BLaER1 (cell line): ENCODE measurements at regions not wholly inside any gene's neighbourhood (a gene's known extent, or its start where the extent isn't known, plus 50 kb on each side); places are given as distances from the start of the nearest gene placed in this dataset.

ENCODE experiments used
- H3K27ac ChIP-seq: shearing (Covaris generic); formaldehyde crosslinking; 2 replicates; pipeline ENCODE4 v1.8.1; 2022
- H3K27me3 ChIP-seq: shearing (Covaris generic); formaldehyde crosslinking; 2 replicates; pipeline ENCODE4 v1.8.1; 2022
- H3K36me3 ChIP-seq: shearing (Covaris generic); formaldehyde crosslinking; 2 replicates; pipeline ENCODE4 v1.8.1; 2022
- H3K4me1 ChIP-seq: shearing (Covaris generic); formaldehyde crosslinking; 2 replicates; pipeline ENCODE4 v1.8.1; 2022
- H3K4me2 ChIP-seq: shearing (Covaris generic); formaldehyde crosslinking; 2 replicates; pipeline ENCODE4 v1.8.1; 2022
- H3K4me3 ChIP-seq: shearing (Covaris generic); formaldehyde crosslinking; 2 replicates; pipeline ENCODE4 v1.8.1; 2022
- H3K9ac ChIP-seq: shearing (Covaris generic); formaldehyde crosslinking; 2 replicates; pipeline ENCODE4 v1.8.1; 2022
- H3K9me3 ChIP-seq: shearing (Covaris generic); formaldehyde crosslinking; 2 replicates; pipeline ENCODE4 v1.8.1; 2022
- H4K20me1 ChIP-seq: shearing (Covaris generic); formaldehyde crosslinking; 2 replicates; pipeline ENCODE4 v1.8.1; 2022
- Cebpa-rat ChIP-seq: shearing (Covaris generic); IDR thresholded peaks from 2 replicates; pipeline ENCODE4 v1.8.1; 2022

- no peaks in the 10 kb centered on the region for H3K27me3 ChIP-seq
- H3K9me3 ChIP-seq = no peaks in the 10 kb centered on the region
- H3K27ac ChIP-seq = no peak overlapping the region
- no peak overlapping the region for H3K9ac ChIP-seq
- peaks cover 14% of the 10 kb centered on the region; the same call in 1 of the 2 replicates for H3K4me1 ChIP-seq
- H3K4me3 ChIP-seq = no peak overlapping the region
- TF ChIP-seq Cebpa-rat = no peak
- H4K20me1 ChIP-seq = no peaks in the 10 kb centered on the region
- no peaks in the 10 kb centered on the region for H3K36me3 ChIP-seq
- H3K4me2 ChIP-seq = no peak overlapping the region
Measured at GRCh38 chr2:19575641-19576040, 217.2 kb upstream of the OSR1 start.

DNA sequence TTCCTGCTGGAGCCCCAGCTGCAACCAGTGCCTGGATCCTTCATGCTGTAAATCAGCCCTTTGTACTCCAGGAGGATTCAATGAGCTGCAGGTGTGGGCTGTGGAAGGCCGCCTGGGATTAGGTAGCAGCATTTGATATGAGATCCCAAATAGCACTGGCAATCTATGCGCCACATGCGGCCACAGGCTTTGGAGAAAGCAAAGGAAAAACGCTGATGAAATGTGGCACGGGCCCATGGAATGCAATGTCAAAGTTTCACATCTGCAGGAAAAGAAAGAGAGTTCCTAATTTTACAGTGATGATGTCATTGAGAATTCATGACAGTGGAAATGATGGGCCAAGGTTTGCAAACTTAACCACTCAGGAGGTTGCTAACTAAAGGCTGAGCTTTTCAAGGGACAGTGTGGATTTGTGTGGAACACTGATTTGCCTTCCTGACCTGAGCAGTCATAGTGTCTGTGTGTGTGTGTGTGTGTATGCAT is 216.4 kb upstream of the OSR1 start:
- Histone ChIP-seq H3K27ac (no peak overlapping the region), H3K4me3 (no peak overlapping the region), H3K9ac (no peak overlapping the region), H3K4me1 (peaks cover 8% of the 10 kb centered on the region; the same call in 1 of the 2 replicates), H3K27me3 (no peaks in the 10 kb centered on the region), H3K9me3 (no peaks in the 10 kb centered on the region), H3K4me2 (no peak overlapping the region), H3K36me3 (no peaks in the 10 kb centered on the region), H4K20me1 (no peaks in the 10 kb centered on the region)
- TF ChIP-seq Cebpa-rat = no peak

DNA sequence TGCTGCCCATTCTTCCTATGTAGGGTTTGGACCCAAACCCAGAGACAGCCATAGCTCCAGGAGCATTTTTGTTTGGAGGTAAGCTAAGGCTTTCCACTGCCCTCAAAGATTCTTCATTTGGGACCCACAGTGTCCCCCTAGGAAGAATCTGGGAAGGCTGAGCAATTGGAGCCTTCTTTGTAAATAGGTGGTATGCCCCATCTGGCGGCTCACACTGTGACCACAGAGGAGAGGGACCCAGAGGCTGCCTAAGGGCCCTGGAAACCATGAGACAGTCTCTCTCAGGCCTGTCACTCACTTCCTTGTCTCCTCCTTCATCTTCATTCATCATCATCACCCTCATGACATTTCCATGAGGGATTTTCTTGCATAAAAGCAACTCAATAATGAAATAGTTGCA is 215.4 kb upstream of the OSR1 start:
- Histone ChIP-seq H3K4me3 (no peak overlapping the region), H3K9ac (no peak overlapping the region), H3K27me3 (no peaks in the 10 kb centered on the region), H3K36me3 (no peaks in the 10 kb centered on the region), H4K20me1 (no peaks in the 10 kb centered on the region), H3K4me1 (peaks cover 5% of the 10 kb centered on the region; the same call in 1 of the 2 replicates), H3K27ac (no peak overlapping the region), H3K4me2 (no peak overlapping the region), H3K9me3 (no peaks in the 10 kb centered on the region)
- no peak for TF ChIP-seq Cebpa-rat

GRCh38 chr2:19571773-19572172 is 213.3 kb upstream of the OSR1 start:
- Histone ChIP-seq H3K27me3 (no peaks in the 10 kb centered on the region), H3K36me3 (no peaks in the 10 kb centered on the region), H3K4me1 (peaks cover 5% of the 10 kb centered on the region; the same call in 1 of the 2 replicates), H3K4me3 (no peak overlapping the region), H3K4me2 (no peak overlapping the region), H3K9ac (no peak overlapping the region), H3K27ac (no peak overlapping the region), H4K20me1 (no peaks in the 10 kb centered on the region), H3K9me3 (no peaks in the 10 kb centered on the region)
- no peak for TF ChIP-seq Cebpa-rat

- Histone ChIP-seq H3K4me2 (no peak overlapping the region), H3K9ac (no peak overlapping the region), H3K36me3 (no peaks in the 10 kb centered on the region), H3K4me1 (0 out of 2 replicates have a peak, but pooled peaks cover under 1% of the 10 kb centered on the region), H4K20me1 (no peaks in the 10 kb centered on the region), H3K4me3 (no peak overlapping the region), H3K27ac (no peak overlapping the region), H3K27me3 (no peaks in the 10 kb centered on the region), H3K9me3 (no peaks in the 10 kb centered on the region)
- TF ChIP-seq Cebpa-rat = no peak
Measured at GRCh38 chr2:19569300-19569791, 210.9 kb upstream of the OSR1 start.

- H3K4me2 ChIP-seq = no peak overlapping the region
Measured at GRCh38 chr2:19568809-19569208, 210.4 kb upstream of the OSR1 start.

GRCh38 chr2:19560785-19561184 is 202.4 kb upstream of the OSR1 start:
- Histone ChIP-seq H3K9ac (no peak overlapping the region), H3K4me1 (peaks cover 18% of the 10 kb centered on the region), H4K20me1 (no peaks in the 10 kb centered on the region), H3K36me3 (no peaks in the 10 kb centered on the region), H3K4me2 (no peak overlapping the region), H3K9me3 (no peaks in the 10 kb centered on the region), H3K27me3 (no peaks in the 10 kb centered on the region), H3K4me3 (no peak overlapping the region), H3K27ac (no peak overlapping the region)
- no peak for TF ChIP-seq Cebpa-rat

More at GRCh38 chr2:19568809-19569208, 210.4 kb upstream of the OSR1 start:
- TF ChIP-seq Cebpa-rat = no peak
- H3K27me3 ChIP-seq = no peaks in the 10 kb centered on the region
- no peaks in the 10 kb centered on the region for H3K36me3 ChIP-seq
- H3K9ac ChIP-seq = no peak overlapping the region
- no peaks in the 10 kb centered on the region for H3K4me1 ChIP-seq
- H3K9me3 ChIP-seq = no peaks in the 10 kb centered on the region
- no peaks in the 10 kb centered on the region for H4K20me1 ChIP-seq
- H3K27ac ChIP-seq = no peak overlapping the region
- no peak overlapping the region for H3K4me3 ChIP-seq

- peak overlapping the region; percentile 63 for H3K4me2 ChIP-seq
- H3K27me3 ChIP-seq = no peaks in the 10 kb centered on the region
- no peak overlapping the region for H3K9ac ChIP-seq
- no peaks in the 10 kb centered on the region for H3K9me3 ChIP-seq
- peaks cover 18% of the 10 kb centered on the region for H3K4me1 ChIP-seq
- no peak for TF ChIP-seq Cebpa-rat
- no peak overlapping the region for H3K4me3 ChIP-seq
- no peaks in the 10 kb centered on the region for H3K36me3 ChIP-seq
- H4K20me1 ChIP-seq = no peaks in the 10 kb centered on the region
- H3K27ac ChIP-seq = no peak overlapping the region
Measured at GRCh38 chr2:19559596-19560240, 201.3 kb upstream of the OSR1 start.

DNA sequence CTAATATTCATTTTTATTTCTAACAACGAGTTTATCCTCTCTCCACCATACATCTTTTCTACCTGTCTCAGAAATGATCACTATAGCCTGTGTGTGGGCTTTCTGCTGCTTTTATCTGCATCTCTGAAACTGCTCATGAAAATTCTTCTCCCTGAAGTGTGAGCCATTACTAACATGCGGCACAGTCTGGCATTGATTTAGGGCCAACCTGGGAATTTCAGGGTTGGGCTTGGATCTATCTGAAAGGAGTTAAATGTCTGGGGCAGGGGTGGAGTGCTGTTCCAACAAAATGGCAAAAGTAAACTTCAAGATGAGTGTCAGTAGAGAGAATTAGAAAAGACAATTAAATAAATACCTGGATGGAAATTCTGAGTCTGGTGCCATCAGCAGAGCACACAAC is 198.2 kb upstream of the OSR1 start:
- no peaks in the 10 kb centered on the region for H4K20me1 ChIP-seq
- no peak for TF ChIP-seq Cebpa-rat
- no peaks in the 10 kb centered on the region for H3K27me3 ChIP-seq
- peaks cover 18% of the 10 kb centered on the region for H3K4me1 ChIP-seq
- H3K27ac ChIP-seq = no peak overlapping the region
- H3K9ac ChIP-seq = no peak overlapping the region
- H3K36me3 ChIP-seq = no peaks in the 10 kb centered on the region
- no peak overlapping the region for H3K4me2 ChIP-seq
- no peak overlapping the region for H3K4me3 ChIP-seq
- no peaks in the 10 kb centered on the region for H3K9me3 ChIP-seq

DNA sequence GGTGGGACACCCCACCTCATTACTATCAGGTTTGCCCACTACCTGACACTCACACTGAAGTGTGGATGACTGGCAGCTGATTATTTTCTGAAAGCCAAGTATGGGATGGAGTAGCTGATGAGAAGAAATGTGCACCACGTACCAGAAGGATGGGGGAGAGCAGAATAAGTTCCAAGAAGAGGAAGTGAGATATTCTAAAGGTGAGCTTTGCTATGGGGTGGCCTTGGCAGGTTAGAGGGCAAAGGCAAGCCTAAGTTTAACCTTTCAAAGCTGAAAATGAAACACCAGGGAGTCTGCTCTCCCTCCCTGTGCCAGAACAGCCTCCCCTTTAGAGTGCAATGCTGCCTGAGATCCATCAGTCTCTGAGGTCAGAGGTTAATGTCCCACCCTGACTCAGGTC is 196.1 kb upstream of the OSR1 start:
- Histone ChIP-seq H3K27me3 (no peaks in the 10 kb centered on the region), H3K9ac (no peak overlapping the region)

DNA sequence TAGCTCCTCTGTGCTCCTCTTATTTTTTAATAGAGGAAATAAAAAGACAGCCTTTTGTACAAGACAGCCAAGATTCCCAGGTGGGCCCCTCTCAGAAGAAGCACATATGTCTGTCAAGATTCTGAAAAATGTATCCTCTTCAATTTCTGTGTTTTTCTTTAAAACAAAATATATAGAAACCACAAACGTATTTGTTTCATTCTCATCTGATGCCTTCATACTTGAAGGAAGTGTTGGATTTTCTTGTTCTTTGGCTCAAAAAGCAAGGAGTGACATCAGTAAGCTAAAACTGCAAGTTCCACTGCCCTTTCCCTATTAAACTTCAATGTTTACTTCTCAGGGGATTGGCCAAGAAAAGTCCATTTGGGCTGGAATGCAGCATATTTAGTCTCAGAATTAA is 193.8 kb upstream of the OSR1 start:
- Histone ChIP-seq H3K27me3 (no peaks in the 10 kb centered on the region), H3K27ac (no peak overlapping the region), H3K9ac (no peak overlapping the region), H3K9me3 (no peaks in the 10 kb centered on the region), H3K36me3 (no peaks in the 10 kb centered on the region), H4K20me1 (no peaks in the 10 kb centered on the region), H3K4me1 (no peaks in the 10 kb centered on the region), H3K4me3 (no peak overlapping the region), H3K4me2 (no peak overlapping the region)
- no peak for TF ChIP-seq Cebpa-rat

More for the DNA sequence above, 196.1 kb upstream of the OSR1 start:
- Histone ChIP-seq H4K20me1 (no peaks in the 10 kb centered on the region), H3K4me1 (peaks cover 8% of the 10 kb centered on the region), H3K4me2 (no peak overlapping the region), H3K4me3 (no peak overlapping the region), H3K36me3 (no peaks in the 10 kb centered on the region), H3K27ac (no peak overlapping the region), H3K9me3 (no peaks in the 10 kb centered on the region)
- TF ChIP-seq Cebpa-rat = no peak
